Fibroblast of peridontal ligament (primary cell): ENCODE measurements at regions not wholly inside any gene's neighbourhood (a gene's known extent, or its start where the extent isn't known, plus 50 kb on each side); places are given as distances from the start of the nearest gene placed in this dataset.
"Not testable (repeated sequence)": the region's sequence is repeated elsewhere in the genome, so short reads cannot be mapped to it uniquely, and the experiment has no call there.

Source experiments
- DNase-seq: peaks from one replicate; pipeline ENCODE4 v3.0.0-alpha.2; 2010; ENCODE audit errors: extremely low read depth

- no peak for DNase-seq
These were observed 183.1 kb downstream of the TMEM121 start for GRCh38 chr14:105709281-105710118.

- no peak for DNase-seq
These were observed 184.0 kb downstream of the TMEM121 start for GRCh38 chr14:105710119-105711043.

DNA sequence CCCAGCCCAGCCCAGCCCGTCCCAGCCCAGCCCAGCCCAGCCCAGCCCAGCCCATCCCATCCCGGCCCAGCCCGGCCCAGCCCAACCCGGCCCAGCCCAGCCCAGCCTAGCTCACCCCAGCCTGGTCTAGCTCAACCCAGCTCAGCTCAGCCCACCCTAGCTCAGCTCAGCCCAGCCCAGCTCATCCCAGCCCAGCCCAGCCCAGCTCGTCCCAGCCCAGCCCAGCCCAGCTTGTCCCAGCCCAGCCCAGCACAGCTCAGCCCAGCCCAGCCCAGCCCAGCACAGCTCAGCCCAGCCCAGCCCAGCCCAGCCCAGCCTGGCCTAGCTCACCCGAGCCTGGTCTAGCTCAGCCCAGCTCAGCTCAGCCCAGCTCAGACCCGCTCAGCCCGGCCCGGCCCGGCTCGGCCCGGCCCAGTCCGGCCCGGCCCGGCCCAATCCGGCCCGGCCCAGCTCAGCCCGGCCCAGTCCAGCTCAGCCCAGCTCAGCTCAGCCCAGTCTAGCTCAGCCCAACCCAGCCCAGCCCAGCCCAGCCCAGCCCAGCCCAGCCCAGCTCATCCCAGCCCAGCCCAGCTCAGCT, 184.7 kb downstream of the TMEM121 start:
- no peak for DNase-seq

DNA sequence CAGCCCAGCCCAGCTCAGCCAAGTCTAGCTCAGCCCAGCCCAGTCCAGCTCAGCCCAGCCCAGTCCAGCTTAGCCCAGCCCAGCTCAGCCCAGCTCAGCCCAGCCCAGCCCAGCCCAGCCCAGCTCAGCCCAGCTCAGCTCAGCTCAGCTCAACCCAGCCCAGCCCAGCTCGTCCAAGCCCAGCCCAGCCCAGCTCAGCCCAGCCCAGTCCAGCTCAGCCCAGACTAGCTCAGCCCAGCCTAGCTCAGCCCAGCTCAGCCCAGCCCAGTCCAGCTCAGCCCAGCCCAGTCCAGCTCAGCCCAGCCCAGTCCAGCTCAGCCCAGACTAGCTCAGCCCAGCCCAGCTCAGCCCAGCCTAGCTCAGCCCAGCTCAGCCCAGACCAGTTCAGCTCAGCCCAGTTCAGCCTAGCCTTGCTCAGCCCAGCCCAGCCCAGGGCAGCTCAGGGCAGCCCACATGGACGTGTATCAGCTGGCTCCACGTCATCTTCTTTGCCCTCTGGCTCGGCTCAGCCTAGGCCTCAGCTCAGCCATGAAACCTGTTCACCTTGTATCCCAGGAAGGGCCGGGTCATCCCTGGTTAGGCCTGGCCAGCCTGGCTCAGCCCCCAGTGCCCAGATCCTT, 185.6 kb downstream of the TMEM121 start:
- no peak for DNase-seq

GRCh38 chr14:105712670-105713069, 186.3 kb downstream of the TMEM121 start:
- not testable (repeated sequence) for DNase-seq

DNA sequence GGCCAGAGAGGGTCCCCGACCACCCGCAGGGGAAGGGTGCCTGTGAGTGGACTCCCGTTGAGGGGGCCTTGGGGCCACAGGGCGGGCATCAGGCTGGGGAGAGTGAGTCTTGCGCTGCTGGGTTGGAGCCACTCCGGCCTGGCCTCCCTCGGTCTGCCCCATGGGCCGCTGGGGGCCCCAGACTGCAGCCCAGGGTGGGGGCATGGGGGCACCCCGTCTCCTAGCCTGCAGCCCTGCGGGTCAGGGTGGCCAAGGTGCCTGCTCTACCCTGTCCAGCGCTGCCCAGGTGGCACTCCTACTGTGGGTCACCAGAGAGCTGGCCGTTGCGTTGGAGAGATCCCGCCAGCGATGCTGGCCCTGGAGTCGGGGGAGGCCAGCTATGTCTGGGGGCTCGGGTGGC, 186.8 kb downstream of the TMEM121 start:
- not testable (repeated sequence) for DNase-seq

GRCh38 chr14:105713836-105714235, 187.5 kb downstream of the TMEM121 start:
- not testable (repeated sequence) for DNase-seq

GRCh38 chr14:105718787-105719186, 192.4 kb downstream of the TMEM121 start:
- not testable (repeated sequence) for DNase-seq

DNA sequence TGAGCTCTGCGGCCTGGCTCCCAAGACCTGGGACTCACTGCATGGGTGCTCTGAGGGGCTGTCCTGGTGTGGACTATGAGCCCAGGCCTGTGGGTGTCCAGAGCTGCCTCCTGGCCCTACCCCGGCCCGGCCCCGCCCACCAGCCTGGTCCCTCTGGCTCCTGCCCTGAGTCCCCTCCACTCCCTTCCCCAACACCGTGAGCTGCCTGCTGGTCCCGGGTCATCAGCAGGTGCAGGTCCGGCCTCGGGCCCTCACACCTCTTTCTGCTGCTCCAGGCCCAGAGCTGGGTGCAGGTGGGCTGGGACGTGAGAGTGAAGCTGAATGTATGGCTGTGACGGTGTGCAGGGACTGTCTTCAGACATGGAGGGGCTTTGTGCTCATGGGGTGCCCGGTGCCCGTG, 193.7 kb downstream of the TMEM121 start:
- DNase-seq = not testable (repeated sequence)

GRCh38 chr14:105720852-105721601, 194.6 kb downstream of the TMEM121 start:
- not testable (repeated sequence) for DNase-seq

DNA sequence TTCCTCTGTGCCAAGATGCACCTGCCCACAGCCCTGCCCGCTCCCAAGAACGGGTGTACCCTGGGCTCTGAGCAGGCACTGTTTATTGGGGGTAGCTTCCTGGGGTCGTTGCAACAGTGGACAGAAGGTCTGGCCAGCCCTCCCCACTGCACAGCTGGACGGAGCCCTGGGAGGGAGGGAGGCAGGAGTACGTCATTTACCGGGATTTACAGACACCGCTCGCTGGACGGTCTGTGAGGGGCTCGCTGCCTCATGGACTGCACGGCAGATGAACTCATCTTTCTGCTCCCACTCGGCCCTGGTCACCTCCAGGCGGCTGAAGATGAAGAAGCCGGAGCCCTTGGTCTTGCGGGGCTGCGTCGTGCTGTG, 195.2 kb downstream of the TMEM121 start:
- DNase-seq = not testable (repeated sequence)

DNA sequence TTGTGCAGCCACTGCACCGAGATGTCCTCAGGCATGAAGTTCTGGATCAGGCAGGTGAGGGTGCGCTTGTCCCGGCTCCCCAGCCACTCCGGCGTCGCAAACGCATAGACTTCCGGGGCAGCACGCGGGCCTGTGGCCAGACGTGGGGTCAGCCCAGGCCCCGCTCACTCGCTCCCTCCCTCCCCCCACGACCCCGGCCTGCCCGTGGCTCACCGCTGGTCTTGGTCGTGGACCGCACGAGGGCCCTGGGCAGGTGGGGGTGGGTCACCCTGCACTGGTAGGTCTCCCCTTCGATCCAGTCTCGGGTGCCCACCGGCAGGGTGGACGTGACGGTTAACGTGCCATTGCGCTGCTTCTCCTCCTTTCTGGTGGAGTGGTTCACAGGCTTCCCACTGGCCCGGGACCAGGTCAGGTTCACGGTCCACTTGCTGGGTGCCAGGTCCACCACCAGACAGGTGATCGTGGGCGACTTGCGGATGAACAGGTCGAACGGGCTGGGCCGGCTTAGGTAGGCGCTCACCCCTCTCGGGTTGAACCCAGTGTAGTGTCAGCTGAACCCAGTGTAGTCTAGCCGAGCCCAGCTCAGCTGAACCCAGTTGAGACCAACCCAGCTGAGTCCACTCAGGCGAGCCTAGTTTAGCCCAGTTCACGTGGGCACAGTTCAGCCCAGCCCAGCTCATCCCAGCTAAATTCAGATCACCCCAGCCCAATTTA, 195.8 kb downstream of the TMEM121 start:
- DNase-seq = not testable (repeated sequence)

DNA sequence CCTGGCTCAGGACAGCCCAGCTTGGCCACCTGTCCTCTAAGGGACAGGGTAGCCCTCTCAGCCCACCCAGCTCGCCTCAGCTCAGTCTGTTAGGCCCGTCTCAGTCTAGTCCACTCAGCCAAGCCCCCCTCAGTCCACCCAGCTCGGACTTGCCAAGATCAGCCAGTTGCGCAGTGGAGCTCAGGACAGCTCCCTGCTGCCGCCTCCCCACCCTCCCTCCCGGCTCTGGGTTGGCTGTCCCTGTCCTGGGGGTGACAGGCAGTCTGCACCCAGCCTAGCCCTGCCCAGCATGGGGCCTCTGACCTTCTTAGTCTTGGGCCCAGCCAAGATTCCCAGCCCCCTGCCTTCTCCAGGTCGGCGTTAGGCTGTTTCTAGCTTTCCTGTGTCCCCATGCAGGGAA, 196.9 kb downstream of the TMEM121 start:
- DNase-seq = not testable (repeated sequence)

DNA sequence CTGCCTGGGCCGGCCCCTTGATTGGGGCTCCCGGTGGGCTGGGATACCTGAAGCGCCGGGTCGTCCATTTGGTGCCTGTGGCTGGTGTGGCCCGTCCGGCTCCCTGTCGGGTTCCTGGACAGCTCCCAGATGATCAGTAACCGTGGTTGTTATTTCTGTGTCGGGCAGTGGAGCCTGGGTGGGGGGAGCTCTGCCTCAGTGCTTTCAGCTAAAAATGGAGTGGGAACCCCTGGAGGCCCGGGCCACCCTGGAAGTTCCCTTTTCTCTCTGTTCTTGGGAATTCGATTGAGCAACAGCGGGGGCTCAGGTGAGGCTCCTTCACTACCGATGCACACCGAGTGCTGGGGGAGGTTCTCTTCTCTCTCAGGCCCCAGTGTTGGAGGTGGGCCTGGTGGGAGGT, 197.4 kb downstream of the TMEM121 start:
- DNase-seq = not testable (repeated sequence)

- DNase-seq = not testable (repeated sequence)
These were observed 203.5 kb downstream of the TMEM121 start for GRCh38 chr14:105729825-105730368.

GRCh38 chr14:105730731-105731130, 204.3 kb downstream of the TMEM121 start:
- not testable (repeated sequence) for DNase-seq

DNA sequence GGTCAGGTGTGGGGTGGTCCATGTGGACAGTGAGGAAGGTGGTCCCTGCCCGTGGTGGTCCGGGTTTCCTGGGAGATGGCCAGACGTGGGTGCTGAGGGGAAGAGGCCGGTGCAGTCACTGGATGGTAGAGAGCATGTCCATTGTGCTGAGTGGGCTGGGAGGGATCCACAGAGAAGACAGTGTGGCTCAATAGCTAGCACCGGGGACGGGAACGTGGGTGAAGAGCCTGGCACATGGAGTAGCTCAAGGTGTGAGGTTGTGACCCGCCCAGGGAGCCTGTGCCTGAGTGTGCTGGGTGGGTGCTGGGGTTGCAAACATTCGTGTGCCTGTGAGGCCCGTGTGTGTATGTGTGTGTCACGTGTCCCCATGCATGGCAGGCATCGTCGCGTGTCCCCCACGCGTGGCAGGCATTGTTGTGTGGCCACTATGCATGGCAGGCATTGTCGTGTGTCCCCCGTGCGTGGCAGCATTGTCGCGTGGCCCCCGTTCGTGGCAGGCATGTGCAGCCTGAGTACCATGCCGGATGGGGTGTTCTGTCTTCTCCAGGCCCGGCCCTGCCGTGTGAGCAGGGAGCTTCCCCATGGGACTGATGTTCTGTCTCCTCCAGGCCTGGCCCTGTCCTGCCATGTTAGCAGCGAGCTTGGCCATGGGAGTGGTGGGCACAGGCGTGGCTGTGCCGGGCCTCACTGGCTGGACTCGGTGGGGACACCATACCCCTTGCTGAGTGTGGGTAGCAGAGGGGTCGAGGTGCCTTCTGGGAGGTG, 205.0 kb downstream of the TMEM121 start:
- DNase-seq = not testable (repeated sequence)

GRCh38 chr14:105733081-105734065, 207.0 kb downstream of the TMEM121 start:
- no peak for DNase-seq
